ENCODE measurements at regions not wholly inside any gene's neighbourhood (a gene's known extent, or its start where the extent isn't known, plus 50 kb on each side); places are given as distances from the start of the nearest gene placed in this dataset.

DNA sequence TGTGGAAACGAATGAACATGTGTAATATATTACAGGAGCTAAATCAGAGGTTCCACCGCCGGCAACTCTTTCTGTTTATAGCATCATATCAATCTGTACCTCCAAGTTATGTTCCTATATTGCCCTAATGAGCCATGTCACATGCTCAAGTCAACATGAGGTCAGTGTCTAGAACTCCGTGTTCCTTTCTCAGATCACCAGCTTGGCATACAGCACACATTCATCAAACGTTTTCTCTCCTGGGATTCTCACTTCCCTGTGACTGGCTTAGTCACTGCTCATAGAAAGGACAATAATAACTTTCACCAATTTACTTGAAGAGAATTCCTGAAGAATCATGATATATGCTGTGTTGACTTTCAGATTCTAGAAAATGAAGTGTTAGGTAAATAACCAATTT is 532.0 kb upstream of the SPANXN1 start:
- CTCF ChIA-PET (ENCODE audit: partially characterized antibody) = no interaction called here
- Histone ChIP-seq H2BK15ac (ENCODE audit: low read length) (no peak overlapping the region), H3K79me1 (ENCODE audit: low read depth, low read length) (no peaks in the 10 kb centered on the region), H4K8ac (ENCODE audit: extremely low read depth, insufficient read depth, low read length) (no peak overlapping the region), H2AK5ac (ENCODE audit: low read depth, low read length) (no peak overlapping the region), H3K27ac (ENCODE audit: low read depth, low read length) (no peak overlapping the region), H3K9me3 (ENCODE audit: insufficient read depth in 2 of 2, low read depth in 1 of 2, low read length in 1 of 2) (no peaks in the 10 kb centered on the region), H3K14ac (ENCODE audit: insufficient read length) (no peak overlapping the region), H2BK120ac (replicated peaks; ENCODE audit: low read depth, low read length) (no peak overlapping the region), H2BK20ac (ENCODE audit: low read length) (no peak overlapping the region), H3K4me1 (replicated peaks in 1 of 4; ENCODE audit: control insufficient read depth in 3 of 4, insufficient read depth in 4 of 4, low read length in 3 of 4) (no peaks in the 10 kb centered on the region), H3K4me3 (ENCODE audit: extremely low read depth in 1 of 4, insufficient read depth in 2 of 4, low read depth in 3 of 4, low read length in 4 of 4) (no peak overlapping the region), H3K23me2 (ENCODE audit: low read depth, low read length) (no peaks in the 10 kb centered on the region), H4K91ac (replicated peaks; ENCODE audit: insufficient read length, low read length) (no peak overlapping the region), H3K27me3 (replicated peaks in 1 of 4; ENCODE audit: control insufficient read depth in 3 of 4, extremely low read depth in 1 of 4, insufficient read depth in 3 of 4, low read length in 3 of 4) (no peaks in the 10 kb centered on the region), H4K5ac (ENCODE audit: insufficient read length, low read depth, low read length) (no peak overlapping the region), H3K79me2 (ENCODE audit: control insufficient read depth in 1 of 2, insufficient read depth in 2 of 2, low read length in 2 of 2) (no peaks in the 10 kb centered on the region), H3K4me2 (ENCODE audit: insufficient read depth in 1 of 2, low read depth in 2 of 2, low read length in 2 of 2) (no peak overlapping the region), H4K20me1 (replicated peaks in 1 of 2; ENCODE audit: control insufficient read depth in 1 of 2, insufficient read depth in 2 of 2, low read length in 2 of 2) (no peaks in the 10 kb centered on the region), H3K9ac (replicated peaks in 1 of 4; ENCODE audit: extremely low read depth in 1 of 4, low read depth in 3 of 4, low read length in 3 of 4) (no peak overlapping the region), H2AFZ (ENCODE audit: low read length) (no peak overlapping the region), H3K4ac (replicated peaks; ENCODE audit: insufficient read length, low read depth, low read length) (no peak overlapping the region), H2BK5ac (ENCODE audit: low read depth, low read length) (no peak overlapping the region), H2BK12ac (ENCODE audit: low read depth, low read length) (no peak overlapping the region), H3K56ac (replicated peaks; ENCODE audit: insufficient read length, low read depth, low read length) (no peak overlapping the region), H3K36me3 (ENCODE audit: control insufficient read depth in 2 of 4, insufficient read depth in 4 of 4, low read length in 3 of 4) (no peaks in the 10 kb centered on the region), H3K18ac (ENCODE audit: extremely low read depth, low read length) (no peak overlapping the region), H3K23ac (ENCODE audit: insufficient read length) (no peak overlapping the region)
- POLR2A ChIA-PET (ENCODE audit: partially characterized antibody) = no interaction called here
- WGBS, 2 experiments (ENCODE audit: extremely low coverage in 1 of 2, insufficient coverage in 1 of 2, insufficient read length in 1 of 2, insufficient replicate concordance in 2 of 2, low coverage in 1 of 2, low lambda C conversion rate in 2 of 2, missing lambda C conversion rate in 1 of 2) = 93% methylated on average over 5 of the region's 5 CpGs; no CpG with 5 or more reads in 1 of the 2 experiments
- FAIRE-seq = no peak
- no peak for TF ChIP-seq KDM5A (IDR thresholded peaks at IDR 0.05; ENCODE audit: low read length)
- TF ChIP-seq MAX (IDR thresholded peaks at IDR 0.05) = no peak
- no peak for TF ChIP-seq HDAC6 (IDR thresholded peaks at IDR 0.05; ENCODE audit: low read depth, low read length)
- TF ChIP-seq EP300 (IDR thresholded peaks at IDR 0.05; ENCODE audit: borderline replicate concordance in 1 of 2, low read depth in 2 of 2, low read length in 2 of 2) = no peak
- TF ChIP-seq TAF7 (optimal IDR thresholded peaks at IDR 0.05; ENCODE audit: borderline replicate concordance, low read depth, low read length) = no peak
- TF ChIP-seq CTBP2 (IDR thresholded peaks at IDR 0.05; ENCODE audit: borderline replicate concordance, insufficient read depth, insufficient read length, low read length) = no peak
- no peak for TF ChIP-seq BACH1 (IDR thresholded peaks at IDR 0.05; ENCODE audit: low read length)
- TF ChIP-seq SUZ12 (IDR thresholded peaks at IDR 0.05; ENCODE audit: low read length) = no peak
- TF ChIP-seq E2F6 (IDR thresholded peaks at IDR 0.05) = no peak
- no peak for TF ChIP-seq SP1 (IDR thresholded peaks at IDR 0.05; ENCODE audit: low read depth, low read length)
- TF ChIP-seq RNF2 (IDR thresholded peaks at IDR 0.05; ENCODE audit: borderline replicate concordance, low read depth, low read length, missing control alignments, poor library complexity, severe bottlenecking) = no peak
- no peak for TF ChIP-seq SP2 (IDR thresholded peaks at IDR 0.05; ENCODE audit: low read length)
- no peak for TF ChIP-seq GABPA (IDR thresholded peaks at IDR 0.05; ENCODE audit: borderline replicate concordance, insufficient read depth, low read length)
- DNase-seq (ENCODE audit: low read depth in 1 of 2, low spot score in 2 of 2) = no peak

Data from H1 (cell line).